Kidney epithelial cell (primary cell): ENCODE measurements at regions not wholly inside any gene's neighbourhood (a gene's known extent, or its start where the extent isn't known, plus 50 kb on each side); places are given as distances from the start of the nearest gene placed in this dataset.

Experiments used
- DNase-seq: peaks from one replicate; pipeline ENCODE4 v3.0.0-alpha.2; 2010; ENCODE audit warnings: low read depth
- H3K27me3 ChIP-seq: 2 replicates; pipeline ENCODE4 v1.6.0; 2011; ENCODE audit warnings: low read length; ENCODE audit not compliant: control insufficient read depth, insufficient read depth
- H3K36me3 ChIP-seq: 2 replicates; pipeline ENCODE4 v1.5.1; 2011; ENCODE audit warnings: low read length; ENCODE audit not compliant: control insufficient read depth, insufficient read depth
- H3K4me3 ChIP-seq: 2 replicates; pipeline ENCODE4 v1.5.1; 2011; ENCODE audit warnings: low read depth, mild to moderate bottlenecking, control low read depth, low read length
- TF ChIP-seq, protein P1 (sequence below): IDR thresholded peaks from 2 replicates; pipeline ENCODE4 v1.5.1; 2011; ENCODE audit warnings: mild to moderate bottlenecking, moderate library complexity, low read length, control low read depth, inconsistent platforms; ENCODE audit not compliant: insufficient read depth, poor library complexity, severe bottlenecking

DNA sequence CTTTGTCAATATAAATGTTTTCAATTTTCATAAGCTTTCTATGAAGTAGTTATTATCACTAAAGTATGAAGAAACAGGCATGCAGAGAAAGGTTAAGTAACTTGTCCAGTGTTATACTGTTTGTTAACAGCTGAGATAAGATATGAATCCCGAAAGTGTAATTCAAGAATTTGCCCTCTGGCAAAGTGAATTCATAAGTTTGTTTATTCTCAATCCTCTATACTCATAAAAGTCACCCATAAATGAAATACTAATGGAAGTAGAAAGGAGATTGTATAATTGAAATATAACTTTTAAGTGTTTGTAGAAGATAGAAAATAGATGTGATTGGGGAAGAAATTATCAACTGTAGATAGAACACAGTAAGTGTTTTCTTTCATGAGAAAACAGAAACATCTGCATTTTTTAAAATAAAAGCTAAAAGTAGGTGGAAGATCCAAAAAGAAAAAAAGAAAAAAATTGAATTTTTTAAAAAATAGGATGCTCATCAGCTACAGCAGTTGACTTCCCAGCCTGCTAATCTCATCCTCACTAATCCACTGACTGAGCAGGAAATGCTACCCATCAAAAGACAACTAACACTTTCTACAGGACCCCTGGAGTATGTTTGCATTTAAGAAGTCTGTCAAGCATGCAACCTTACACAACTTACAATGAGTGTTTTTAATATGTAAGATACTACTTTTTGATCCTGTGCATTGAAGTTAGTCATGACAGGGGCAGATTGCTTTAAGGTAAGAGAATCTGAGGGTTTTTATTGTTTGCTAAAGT, 878.1 kb downstream of the SI start:
- DNase-seq, result no peak

DNA sequence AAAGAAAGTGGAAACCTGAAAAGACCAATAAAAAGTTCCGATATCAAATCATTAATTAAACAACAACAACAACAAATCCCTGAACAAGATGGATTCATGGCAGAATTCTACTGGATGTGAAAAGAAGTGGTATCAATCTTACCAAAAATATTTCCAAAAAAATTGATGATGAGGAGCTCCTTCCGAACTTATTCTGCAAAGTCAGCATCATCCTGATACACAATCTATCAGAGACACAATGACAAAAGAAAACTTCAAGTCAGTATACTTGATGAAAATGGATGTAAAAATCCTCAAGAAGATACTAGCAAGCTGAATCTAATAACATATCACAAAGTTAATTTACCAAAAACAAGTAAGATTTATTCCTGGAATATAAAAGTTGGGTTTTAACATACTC, 881.8 kb downstream of the SI start:
- Histone ChIP-seq H3K4me3 (no peak overlapping the region), H3K36me3 (no peaks in the 10 kb centered on the region), H3K27me3 (no peaks in the 10 kb centered on the region)
- no peak for DNase-seq
- TF ChIP-seq, protein P1, sequence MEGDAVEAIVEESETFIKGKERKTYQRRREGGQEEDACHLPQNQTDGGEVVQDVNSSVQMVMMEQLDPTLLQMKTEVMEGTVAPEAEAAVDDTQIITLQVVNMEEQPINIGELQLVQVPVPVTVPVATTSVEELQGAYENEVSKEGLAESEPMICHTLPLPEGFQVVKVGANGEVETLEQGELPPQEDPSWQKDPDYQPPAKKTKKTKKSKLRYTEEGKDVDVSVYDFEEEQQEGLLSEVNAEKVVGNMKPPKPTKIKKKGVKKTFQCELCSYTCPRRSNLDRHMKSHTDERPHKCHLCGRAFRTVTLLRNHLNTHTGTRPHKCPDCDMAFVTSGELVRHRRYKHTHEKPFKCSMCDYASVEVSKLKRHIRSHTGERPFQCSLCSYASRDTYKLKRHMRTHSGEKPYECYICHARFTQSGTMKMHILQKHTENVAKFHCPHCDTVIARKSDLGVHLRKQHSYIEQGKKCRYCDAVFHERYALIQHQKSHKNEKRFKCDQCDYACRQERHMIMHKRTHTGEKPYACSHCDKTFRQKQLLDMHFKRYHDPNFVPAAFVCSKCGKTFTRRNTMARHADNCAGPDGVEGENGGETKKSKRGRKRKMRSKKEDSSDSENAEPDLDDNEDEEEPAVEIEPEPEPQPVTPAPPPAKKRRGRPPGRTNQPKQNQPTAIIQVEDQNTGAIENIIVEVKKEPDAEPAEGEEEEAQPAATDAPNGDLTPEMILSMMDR, result no peak

More for the DNA sequence above, 878.1 kb downstream of the SI start:
- TF ChIP-seq, protein P1, result no peak
- no peak overlapping the region for H3K4me3 ChIP-seq
- no peaks in the 10 kb centered on the region for H3K27me3 ChIP-seq
- no peaks in the 10 kb centered on the region for H3K36me3 ChIP-seq

DNA sequence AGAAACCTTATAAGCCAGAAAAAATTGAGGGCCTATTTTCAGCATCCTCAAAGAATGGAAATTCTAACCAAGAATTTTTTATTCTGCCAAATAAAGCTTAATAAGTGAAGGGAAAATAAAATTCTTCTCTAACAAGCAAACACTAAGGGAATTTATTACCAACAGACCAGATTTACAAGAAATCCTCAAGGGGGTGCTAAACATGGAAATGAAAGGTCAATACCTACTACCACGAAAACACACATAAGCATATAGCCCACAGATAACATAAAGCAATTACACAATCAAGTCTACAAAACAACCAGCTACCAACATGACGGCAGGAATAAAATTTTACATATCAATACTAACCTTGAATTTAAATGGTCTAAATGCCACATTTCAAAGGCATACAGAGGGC, 883.5 kb downstream of the SI start:
- H3K4me3 ChIP-seq, result no peak overlapping the region
- TF ChIP-seq, protein P1, result no peak
- H3K27me3 ChIP-seq, result no peaks in the 10 kb centered on the region
- no peaks in the 10 kb centered on the region for H3K36me3 ChIP-seq
- no peak for DNase-seq

DNA sequence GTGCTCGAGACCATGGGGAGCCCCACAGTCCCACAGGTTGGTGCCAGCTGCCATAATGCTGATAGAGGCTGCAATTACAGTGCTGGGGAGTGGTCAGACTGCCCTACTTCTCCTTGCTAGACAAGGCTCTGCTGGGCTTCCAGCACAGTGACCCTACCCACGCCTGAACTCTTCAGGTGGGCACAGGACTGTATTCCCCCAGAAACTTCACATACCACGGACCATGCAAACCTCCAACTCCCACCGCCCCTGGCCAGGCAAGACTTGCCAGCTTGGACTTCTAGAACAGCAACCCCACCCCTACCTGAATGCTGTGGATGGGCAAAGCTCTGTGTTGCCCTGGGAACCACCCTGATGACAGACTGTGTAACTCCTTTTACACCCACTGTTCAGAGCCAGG, 885.3 kb downstream of the SI start:
- Histone ChIP-seq H3K36me3 (no peaks in the 10 kb centered on the region), H3K4me3 (no peak overlapping the region), H3K27me3 (no peaks in the 10 kb centered on the region)
- TF ChIP-seq, protein P1, result no peak
- no peak for DNase-seq

DNA sequence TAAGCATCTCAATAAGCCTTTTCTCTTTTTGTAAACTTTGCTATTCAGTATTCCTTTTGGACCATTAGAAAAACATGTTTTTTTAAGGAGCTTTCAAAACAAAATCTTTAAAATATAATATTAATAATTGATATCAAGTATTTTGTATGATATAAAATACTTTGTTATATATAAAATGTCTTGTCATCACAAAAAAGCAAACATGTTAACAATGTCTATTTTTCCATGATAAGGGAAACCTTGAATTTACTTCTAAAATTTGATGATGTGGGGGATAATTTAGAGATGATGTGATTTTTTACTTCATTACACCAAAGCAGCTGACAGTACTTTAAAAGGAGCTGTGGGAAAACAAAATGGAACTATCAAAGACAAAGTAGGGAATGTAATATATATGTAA, 887.7 kb downstream of the SI start:
- no peak overlapping the region for H3K4me3 ChIP-seq
- H3K36me3 ChIP-seq, result no peaks in the 10 kb centered on the region
- DNase-seq, result no peak
- TF ChIP-seq, protein P1, result no peak
- no peaks in the 10 kb centered on the region for H3K27me3 ChIP-seq

DNA sequence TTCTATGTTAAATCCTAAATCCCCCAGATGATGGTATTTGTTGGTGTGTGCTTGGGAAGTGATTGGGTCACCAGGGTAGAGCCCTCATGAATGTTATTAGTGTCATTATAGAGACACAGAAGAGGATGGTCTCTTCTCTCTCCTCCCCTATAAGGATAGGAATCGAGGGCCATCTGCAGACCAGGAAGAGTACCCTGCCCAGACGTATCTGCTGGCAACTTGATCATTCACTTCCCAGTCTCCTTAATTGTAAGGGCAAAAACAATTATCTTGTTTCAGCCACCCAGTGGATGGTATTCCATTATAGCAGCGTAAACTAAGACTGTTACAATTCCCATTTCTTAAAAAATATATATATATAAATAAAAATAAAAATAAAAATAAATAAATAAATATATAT, 892.2 kb downstream of the SI start:
- TF ChIP-seq, protein P1, result no peak
- H3K27me3 ChIP-seq, result no peaks in the 10 kb centered on the region
- no peak for DNase-seq
- no peak overlapping the region for H3K4me3 ChIP-seq
- no peaks in the 10 kb centered on the region for H3K36me3 ChIP-seq
